ENCODE measurements at regions not wholly inside any gene's neighbourhood (a gene's known extent, or its start where the extent isn't known, plus 50 kb on each side); places are given as distances from the start of the nearest gene placed in this dataset.

GRCh38 chr1:56415258-56415657, 164.1 kb downstream of the PLPP3 start:
- Mint-ChIP-seq H3K27ac (no peak overlapping the region), H3K36me3 (no peaks in the 10 kb centered on the region), H3K4me3 (peak overlapping the region in 1 of 2 donors; percentile 28), H3K4me1 (peaks cover 15% of the 10 kb centered on the region), H3K9me3 (no peaks in the 10 kb centered on the region), H3K27me3 (ENCODE audit: low read depth in 3 of 3) (peaks cover 12 to 16% (median 14%) of the 10 kb centered on the region in 3 donors)
- Histone ChIP-seq H3K27me3 (ENCODE audit: control insufficient read depth in 2 of 2, insufficient read depth in 2 of 2, low read length in 2 of 2) (peaks cover 0 to 4% of the 10 kb centered on the region in 2 donors), H2AFZ (ENCODE audit: insufficient read depth, low read depth, low read length, poor library complexity, severe bottlenecking) (no peak overlapping the region), H3K36me3 (replicated peaks in 1 of 2; ENCODE audit: control insufficient read depth in 1 of 2, insufficient read depth in 2 of 2, low read length in 2 of 2) (no peaks in the 10 kb centered on the region), H3K4me3 (replicated peaks in 1 of 3; ENCODE audit: low read depth in 2 of 3, low read length in 3 of 3) (no peak overlapping the region), H4K20me1 (ENCODE audit: insufficient read depth, low read length) (no peaks in the 10 kb centered on the region), H3K4me2 (replicated peaks; ENCODE audit: extremely low read depth, low read length, poor library complexity, severe bottlenecking) (no peak overlapping the region), H3K4me1 (ENCODE audit: control insufficient read depth in 1 of 2, insufficient read depth in 2 of 2, low read length in 2 of 2) (peaks cover 7 to 9% of the 10 kb centered on the region in 2 donors), H3K79me2 (ENCODE audit: insufficient read depth, low read length) (no peaks in the 10 kb centered on the region), H3K9me3 (replicated peaks in 1 of 2; ENCODE audit: control insufficient read depth in 1 of 2, insufficient read depth in 1 of 2, low read length in 2 of 2) (no peaks in the 10 kb centered on the region), H3K9ac (ENCODE audit: insufficient read depth, low read length, poor library complexity, severe bottlenecking) (no peak overlapping the region), H3K27ac (ENCODE audit: low read depth in 1 of 2, low read length in 2 of 2) (no peak overlapping the region)
- DNase-seq, result no peak
- TF ChIP-seq, protein P1, sequence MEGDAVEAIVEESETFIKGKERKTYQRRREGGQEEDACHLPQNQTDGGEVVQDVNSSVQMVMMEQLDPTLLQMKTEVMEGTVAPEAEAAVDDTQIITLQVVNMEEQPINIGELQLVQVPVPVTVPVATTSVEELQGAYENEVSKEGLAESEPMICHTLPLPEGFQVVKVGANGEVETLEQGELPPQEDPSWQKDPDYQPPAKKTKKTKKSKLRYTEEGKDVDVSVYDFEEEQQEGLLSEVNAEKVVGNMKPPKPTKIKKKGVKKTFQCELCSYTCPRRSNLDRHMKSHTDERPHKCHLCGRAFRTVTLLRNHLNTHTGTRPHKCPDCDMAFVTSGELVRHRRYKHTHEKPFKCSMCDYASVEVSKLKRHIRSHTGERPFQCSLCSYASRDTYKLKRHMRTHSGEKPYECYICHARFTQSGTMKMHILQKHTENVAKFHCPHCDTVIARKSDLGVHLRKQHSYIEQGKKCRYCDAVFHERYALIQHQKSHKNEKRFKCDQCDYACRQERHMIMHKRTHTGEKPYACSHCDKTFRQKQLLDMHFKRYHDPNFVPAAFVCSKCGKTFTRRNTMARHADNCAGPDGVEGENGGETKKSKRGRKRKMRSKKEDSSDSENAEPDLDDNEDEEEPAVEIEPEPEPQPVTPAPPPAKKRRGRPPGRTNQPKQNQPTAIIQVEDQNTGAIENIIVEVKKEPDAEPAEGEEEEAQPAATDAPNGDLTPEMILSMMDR (IDR thresholded peaks at IDR 0.05), result no peak
- WGBS (ENCODE audit: insufficient coverage), result 84% methylated on average over 3 of the region's 3 CpGs
- intact Hi-C loops (cut with micrococcal nuclease), result loop anchor here in 1 of 2 donors (10.0 kb wide), 1 partner anchor 160 kb away; the partner anchor contains the start of gene PLPP3

- H3K27me3 Mint-ChIP-seq (ENCODE audit: low read depth in 3 of 3), result peaks cover 12 to 16% (median 14%) of the 10 kb centered on the region in 3 donors
- intact Hi-C loops (cut with micrococcal nuclease), result loop anchor here in 1 of 2 donors (10.0 kb wide), 1 partner anchor 160 kb away; the partner anchor contains the start of gene PLPP3
- Histone ChIP-seq H3K27ac (ENCODE audit: low read depth in 1 of 2, low read length in 2 of 2) (no peak overlapping the region), H3K4me1 (ENCODE audit: control insufficient read depth in 1 of 2, insufficient read depth in 2 of 2, low read length in 2 of 2) (peaks cover 7 to 9% of the 10 kb centered on the region in 2 donors), H3K27me3 (ENCODE audit: control insufficient read depth in 2 of 2, insufficient read depth in 2 of 2, low read length in 2 of 2) (peaks cover 0 to 4% of the 10 kb centered on the region in 2 donors), H2AFZ (ENCODE audit: insufficient read depth, low read depth, low read length, poor library complexity, severe bottlenecking) (no peak overlapping the region), H3K79me2 (ENCODE audit: insufficient read depth, low read length) (no peaks in the 10 kb centered on the region), H3K4me3 (replicated peaks in 1 of 3; ENCODE audit: low read depth in 2 of 3, low read length in 3 of 3) (no peak overlapping the region), H3K9me3 (replicated peaks in 1 of 2; ENCODE audit: control insufficient read depth in 1 of 2, insufficient read depth in 1 of 2, low read length in 2 of 2) (no peaks in the 10 kb centered on the region), H3K4me2 (replicated peaks; ENCODE audit: extremely low read depth, low read length, poor library complexity, severe bottlenecking) (no peak overlapping the region), H4K20me1 (ENCODE audit: insufficient read depth, low read length) (no peaks in the 10 kb centered on the region), H3K36me3 (replicated peaks in 1 of 2; ENCODE audit: control insufficient read depth in 1 of 2, insufficient read depth in 2 of 2, low read length in 2 of 2) (no peaks in the 10 kb centered on the region), H3K9ac (ENCODE audit: insufficient read depth, low read length, poor library complexity, severe bottlenecking) (no peak overlapping the region)
- TF ChIP-seq, protein P1 (IDR thresholded peaks at IDR 0.05), result no peak
- H3K9me3 Mint-ChIP-seq, result no peaks in the 10 kb centered on the region
- peak overlapping the region in 1 of 2 donors; percentile 21 for H3K4me3 Mint-ChIP-seq
- H3K36me3 Mint-ChIP-seq, result no peaks in the 10 kb centered on the region
- DNase-seq, result no peak
- peaks cover 15% of the 10 kb centered on the region for H3K4me1 Mint-ChIP-seq
- 93% methylated on average over 2 of the region's 9 CpGs for WGBS (ENCODE audit: insufficient coverage)
- H3K27ac Mint-ChIP-seq, result no peak overlapping the region
Observed at GRCh38 chr1:56414728-56415224, 164.6 kb downstream of the PLPP3 start.

Data from CD14-positive monocyte (primary cell).